ENCODE measurements at regions not wholly inside any gene's neighbourhood (a gene's known extent, or its start where the extent isn't known, plus 50 kb on each side); places are given as distances from the start of the nearest gene placed in this dataset.

DNA sequence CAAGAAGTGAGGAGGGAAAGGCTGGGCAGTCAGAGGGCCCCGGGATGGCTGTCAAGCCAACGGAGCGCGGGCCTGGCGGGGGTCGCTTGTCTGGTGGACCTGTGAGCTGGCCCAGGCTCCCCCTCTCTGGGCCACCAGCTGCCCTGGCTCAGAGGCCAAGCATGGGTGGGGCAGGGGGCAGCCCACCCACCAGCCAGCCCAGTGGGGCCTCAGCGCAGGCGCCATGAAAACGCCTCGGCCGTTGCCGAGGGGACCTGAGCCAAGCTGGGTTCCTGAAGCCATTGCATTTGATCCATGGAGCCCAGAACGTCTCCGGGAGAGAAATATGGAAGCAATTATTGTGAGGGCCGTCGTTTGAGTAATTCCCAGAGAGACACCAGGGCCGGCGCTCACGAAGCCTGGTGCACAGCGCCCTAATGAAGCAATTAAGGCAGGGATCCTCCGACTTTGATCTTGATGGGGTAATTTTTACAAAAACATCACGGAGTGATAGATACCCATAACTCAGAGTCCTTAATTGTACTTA lies 90.5 kb upstream of the TTC34 start:
- H3K9me3 ChIP-seq (ENCODE audit: insufficient read depth, low read depth, low read length) = peaks cover 11% of the 10 kb centered on the region
- no peaks in the 10 kb centered on the region for H4K20me1 ChIP-seq (ENCODE audit: insufficient read depth, low read length)
- no peaks in the 10 kb centered on the region for H3K36me3 Mint-ChIP-seq (ENCODE audit: low read depth, unreplicated experiment)
- no peak overlapping the region for H2AFZ ChIP-seq (ENCODE audit: low read depth, low read length)
- no peaks in the 10 kb centered on the region for H3K36me3 ChIP-seq (ENCODE audit: insufficient read depth, low read length)
- H3K79me2 ChIP-seq (ENCODE audit: insufficient read depth, low read length) = no peaks in the 10 kb centered on the region
- no peaks in the 10 kb centered on the region for H3K27me3 ChIP-seq (ENCODE audit: insufficient read depth, low read length)
- no peak for DNase-seq (ENCODE audit: low read depth)
- no peaks in the 10 kb centered on the region for H3K4me1 Mint-ChIP-seq (ENCODE audit: low read depth, unreplicated experiment)
- no peaks in the 10 kb centered on the region for H3K4me1 ChIP-seq (ENCODE audit: insufficient read depth, low read length)
- H3K4me2 ChIP-seq (ENCODE audit: low read length) = no peak overlapping the region
- H3K9me3 Mint-ChIP-seq (ENCODE audit: unreplicated experiment) = peaks cover 2% of the 10 kb centered on the region
- H3K27ac ChIP-seq (ENCODE audit: low read depth, low read length) = no peak overlapping the region
- H3K27me3 Mint-ChIP-seq (ENCODE audit: low read depth, unreplicated experiment) = no peaks in the 10 kb centered on the region
- no peak overlapping the region for H3K4me3 Mint-ChIP-seq (ENCODE audit: unreplicated experiment)
- no peak overlapping the region for H3K4me3 ChIP-seq (ENCODE audit: insufficient read depth, low read depth, low read length)
- H3K27ac Mint-ChIP-seq (ENCODE audit: unreplicated experiment) = no peak overlapping the region
- no peak for TF ChIP-seq EZH2 (IDR thresholded peaks at IDR 0.05; ENCODE audit: insufficient read depth, low read length)
- TF ChIP-seq, protein P1, sequence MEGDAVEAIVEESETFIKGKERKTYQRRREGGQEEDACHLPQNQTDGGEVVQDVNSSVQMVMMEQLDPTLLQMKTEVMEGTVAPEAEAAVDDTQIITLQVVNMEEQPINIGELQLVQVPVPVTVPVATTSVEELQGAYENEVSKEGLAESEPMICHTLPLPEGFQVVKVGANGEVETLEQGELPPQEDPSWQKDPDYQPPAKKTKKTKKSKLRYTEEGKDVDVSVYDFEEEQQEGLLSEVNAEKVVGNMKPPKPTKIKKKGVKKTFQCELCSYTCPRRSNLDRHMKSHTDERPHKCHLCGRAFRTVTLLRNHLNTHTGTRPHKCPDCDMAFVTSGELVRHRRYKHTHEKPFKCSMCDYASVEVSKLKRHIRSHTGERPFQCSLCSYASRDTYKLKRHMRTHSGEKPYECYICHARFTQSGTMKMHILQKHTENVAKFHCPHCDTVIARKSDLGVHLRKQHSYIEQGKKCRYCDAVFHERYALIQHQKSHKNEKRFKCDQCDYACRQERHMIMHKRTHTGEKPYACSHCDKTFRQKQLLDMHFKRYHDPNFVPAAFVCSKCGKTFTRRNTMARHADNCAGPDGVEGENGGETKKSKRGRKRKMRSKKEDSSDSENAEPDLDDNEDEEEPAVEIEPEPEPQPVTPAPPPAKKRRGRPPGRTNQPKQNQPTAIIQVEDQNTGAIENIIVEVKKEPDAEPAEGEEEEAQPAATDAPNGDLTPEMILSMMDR (IDR thresholded peaks at IDR 0.05; ENCODE audit: insufficient read depth, low read depth, low read length) = no peak
- no peak for FAIRE-seq
- H3K9ac ChIP-seq (ENCODE audit: low read length) = no peak overlapping the region

DNA sequence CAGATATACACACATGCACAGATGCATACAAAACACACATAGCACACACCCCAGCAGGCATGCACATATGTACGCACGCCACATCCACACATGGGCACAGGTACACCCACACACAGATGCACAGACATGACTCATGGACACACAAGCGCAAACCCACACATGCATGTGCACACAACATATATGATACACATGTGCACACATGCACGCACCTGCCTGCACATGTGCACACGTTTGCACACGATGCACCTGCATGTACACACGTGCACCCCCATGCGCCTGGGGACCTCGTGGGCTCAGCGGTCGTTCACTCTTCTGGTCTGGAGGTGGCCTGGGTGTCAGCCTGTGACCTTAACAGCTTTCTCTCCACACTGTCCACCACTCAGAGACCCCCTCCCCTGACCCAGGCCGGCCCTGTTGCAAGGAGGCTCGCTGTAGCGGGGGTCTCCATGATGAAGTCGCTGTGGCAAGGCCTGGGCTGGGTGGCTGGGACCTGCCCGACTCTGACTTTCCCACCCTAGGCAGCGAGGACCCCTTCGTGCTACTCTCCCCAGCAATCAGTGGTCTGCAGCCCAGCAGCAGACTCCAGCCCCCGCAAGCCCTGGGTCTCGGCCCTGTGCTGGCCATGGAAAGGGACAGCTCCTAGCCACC lies 92.1 kb upstream of the TTC34 start:
- Histone ChIP-seq H3K27ac (ENCODE audit: low read depth, low read length) (no peak overlapping the region), H3K79me2 (ENCODE audit: insufficient read depth, low read length) (no peaks in the 10 kb centered on the region), H3K36me3 (ENCODE audit: insufficient read depth, low read length) (no peaks in the 10 kb centered on the region), H3K9ac (ENCODE audit: low read length) (no peak overlapping the region), H4K20me1 (ENCODE audit: insufficient read depth, low read length) (no peaks in the 10 kb centered on the region), H3K4me2 (ENCODE audit: low read length) (no peak overlapping the region), H3K27me3 (ENCODE audit: insufficient read depth, low read length) (no peaks in the 10 kb centered on the region), H2AFZ (ENCODE audit: low read depth, low read length) (no peak overlapping the region), H3K4me3 (ENCODE audit: insufficient read depth, low read depth, low read length) (no peak overlapping the region), H3K4me1 (ENCODE audit: insufficient read depth, low read length) (no peaks in the 10 kb centered on the region), H3K9me3 (ENCODE audit: insufficient read depth, low read depth, low read length) (peaks cover 15% of the 10 kb centered on the region)
- Mint-ChIP-seq H3K27ac (ENCODE audit: unreplicated experiment) (no peak overlapping the region), H3K27me3 (ENCODE audit: low read depth, unreplicated experiment) (no peaks in the 10 kb centered on the region), H3K9me3 (ENCODE audit: unreplicated experiment) (peaks cover 2% of the 10 kb centered on the region), H3K4me1 (ENCODE audit: low read depth, unreplicated experiment) (no peaks in the 10 kb centered on the region), H3K4me3 (ENCODE audit: unreplicated experiment) (no peak overlapping the region), H3K36me3 (ENCODE audit: low read depth, unreplicated experiment) (no peaks in the 10 kb centered on the region)
- no peak for FAIRE-seq
- no peak for DNase-seq (ENCODE audit: low read depth)
- no peak for TF ChIP-seq EZH2 (IDR thresholded peaks at IDR 0.05; ENCODE audit: insufficient read depth, low read length)
- TF ChIP-seq, protein P1 (IDR thresholded peaks at IDR 0.05; ENCODE audit: insufficient read depth, low read depth, low read length) = no peak

DNA sequence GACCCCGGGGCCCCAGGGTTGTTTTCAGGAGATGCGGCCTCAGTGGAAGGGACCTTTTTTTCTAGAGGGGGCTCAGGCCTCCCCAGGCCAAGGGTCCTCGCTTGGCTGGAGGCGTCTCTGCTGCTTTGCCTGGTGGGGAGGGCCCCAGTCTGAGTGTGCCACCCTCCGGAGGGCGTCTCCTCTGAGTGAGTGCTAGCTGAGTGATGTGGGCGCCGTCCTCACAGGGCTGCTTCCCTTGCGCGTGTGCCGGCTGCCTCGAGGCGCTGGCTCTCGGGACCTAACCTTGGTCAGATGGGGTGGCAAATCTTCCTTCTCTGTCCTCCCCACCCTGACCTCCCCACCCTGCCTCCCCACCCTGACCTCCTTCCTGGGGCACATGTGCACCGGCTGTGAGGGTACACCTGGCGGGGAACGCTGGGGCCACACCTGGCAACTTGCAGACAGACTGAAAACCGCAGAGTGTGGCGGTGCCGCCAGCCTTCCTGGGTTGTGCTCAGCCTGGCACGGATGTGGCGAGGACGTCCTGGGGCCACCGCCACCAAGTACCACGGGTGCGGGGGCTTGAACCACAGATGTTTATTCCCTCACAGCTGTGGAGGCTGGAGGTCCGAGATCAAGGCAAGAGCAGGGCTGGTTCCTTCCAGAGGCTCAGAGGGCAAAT lies 93.0 kb upstream of the TTC34 start:
- Histone ChIP-seq H3K79me2 (ENCODE audit: insufficient read depth, low read length) (no peaks in the 10 kb centered on the region), H4K20me1 (ENCODE audit: insufficient read depth, low read length) (no peaks in the 10 kb centered on the region), H2AFZ (ENCODE audit: low read depth, low read length) (no peak overlapping the region), H3K27me3 (ENCODE audit: insufficient read depth, low read length) (no peaks in the 10 kb centered on the region), H3K4me2 (ENCODE audit: low read length) (no peak overlapping the region), H3K27ac (ENCODE audit: low read depth, low read length) (no peak overlapping the region), H3K4me3 (ENCODE audit: insufficient read depth, low read depth, low read length) (no peak overlapping the region), H3K9ac (ENCODE audit: low read length) (no peak overlapping the region), H3K36me3 (ENCODE audit: insufficient read depth, low read length) (no peaks in the 10 kb centered on the region), H3K9me3 (ENCODE audit: insufficient read depth, low read depth, low read length) (peaks cover 15% of the 10 kb centered on the region), H3K4me1 (ENCODE audit: insufficient read depth, low read length) (no peaks in the 10 kb centered on the region)
- no peak for DNase-seq (ENCODE audit: low read depth)
- Mint-ChIP-seq H3K27ac (ENCODE audit: unreplicated experiment) (no peak overlapping the region), H3K27me3 (ENCODE audit: low read depth, unreplicated experiment) (peaks cover 3% of the 10 kb centered on the region), H3K4me1 (ENCODE audit: low read depth, unreplicated experiment) (no peaks in the 10 kb centered on the region), H3K9me3 (ENCODE audit: unreplicated experiment) (peaks cover 4% of the 10 kb centered on the region), H3K36me3 (ENCODE audit: low read depth, unreplicated experiment) (no peaks in the 10 kb centered on the region), H3K4me3 (ENCODE audit: unreplicated experiment) (no peak overlapping the region)
- FAIRE-seq = no peak
- TF ChIP-seq, protein P1 (IDR thresholded peaks at IDR 0.05; ENCODE audit: insufficient read depth, low read depth, low read length) = no peak
- no peak for TF ChIP-seq EZH2 (IDR thresholded peaks at IDR 0.05; ENCODE audit: insufficient read depth, low read length)
